Posterior cingulate gyrus (tissue), 11 donors: ENCODE measurements at regions not wholly inside any gene's neighbourhood (a gene's known extent, or its start where the extent isn't known, plus 50 kb on each side); places are given as distances from the start of the nearest gene placed in this dataset.

Experiments
- DNase-seq, 10 donors: peaks; one replicate each; pipeline versions ENCODE4 v3.0.0 to v3.0.0-alpha.2; 2020 to 2021; ENCODE audit warnings: mixed read lengths in 3 of 10
- intact Hi-C: fragments of 100-400 bp; cut with DNase I; formaldehyde crosslinking; loops from one replicate; pipeline ENCODE4 v1.15.1; 2023

- peak in 1 of 10 donors; percentile 36 for DNase-seq
- intact Hi-C loops: no loop called here
Measured at GRCh38 chr1:29641921-29642320, 405.6 kb downstream of the PTPRU start.

- no peak for DNase-seq
- intact Hi-C loops: no loop called here
Measured at GRCh38 chr1:29640428-29640785, 404.1 kb downstream of the PTPRU start.

GRCh38 chr1:29639741-29640427 is 403.6 kb downstream of the PTPRU start:
- intact Hi-C loops: no loop called here
- peak in 1 of 10 donors; percentile 45 for DNase-seq

- peak in 1 of 10 donors; percentile 31 for DNase-seq
- intact Hi-C loops: no loop called here
Measured at GRCh38 chr1:29639156-29639736, 402.9 kb downstream of the PTPRU start.

- no peak for DNase-seq
Measured at GRCh38 chr1:29638281-29638680, 402.0 kb downstream of the PTPRU start.

GRCh38 chr1:29636936-29637335 is 400.6 kb downstream of the PTPRU start:
- peak in 1 of 10 donors; percentile 63 for DNase-seq
- intact Hi-C loops: no loop called here

More at GRCh38 chr1:29638281-29638680, 402.0 kb downstream of the PTPRU start:
- intact Hi-C loops: no loop called here

- intact Hi-C loops: no loop called here
- DNase-seq: peak in 1 of 10 donors; percentile 81
Measured at GRCh38 chr1:29635501-29636263, 399.4 kb downstream of the PTPRU start.

GRCh38 chr1:29634746-29635335 is 398.5 kb downstream of the PTPRU start:
- intact Hi-C loops: no loop called here
- DNase-seq: no peak

- intact Hi-C loops: no loop called here
- no peak for DNase-seq
Measured at GRCh38 chr1:29634324-29634723, 398.0 kb downstream of the PTPRU start.

GRCh38 chr1:29633771-29634170 is 397.4 kb downstream of the PTPRU start:
- intact Hi-C loops: no loop called here
- DNase-seq: no peak

GRCh38 chr1:29632806-29633615 is 396.7 kb downstream of the PTPRU start:
- no peak for DNase-seq
- intact Hi-C loops: no loop called here

GRCh38 chr1:29631836-29632805 is 395.8 kb downstream of the PTPRU start:
- intact Hi-C loops: no loop called here
- DNase-seq: peak in 1 of 10 donors; percentile 40

GRCh38 chr1:29631361-29631760 is 395.0 kb downstream of the PTPRU start:
- intact Hi-C loops: no loop called here
- DNase-seq: no peak

- intact Hi-C loops: no loop called here
- DNase-seq: peak in 1 of 10 donors; percentile 86
Measured at GRCh38 chr1:29630756-29631155, 394.4 kb downstream of the PTPRU start.

GRCh38 chr1:29629814-29630516 is 393.6 kb downstream of the PTPRU start:
- peak in 1 of 10 donors; percentile 55 for DNase-seq
- intact Hi-C loops: no loop called here

GRCh38 chr1:29629401-29629800 is 393.1 kb downstream of the PTPRU start:
- DNase-seq: no peak
- intact Hi-C loops: no loop called here

- intact Hi-C loops: no loop called here
- DNase-seq: no peak
Measured at GRCh38 chr1:29628190-29628589, 391.9 kb downstream of the PTPRU start.

GRCh38 chr1:29626726-29627125 is 390.4 kb downstream of the PTPRU start:
- intact Hi-C loops: no loop called here
- DNase-seq: no peak

GRCh38 chr1:29626066-29626465 is 389.7 kb downstream of the PTPRU start:
- DNase-seq: peak in 1 of 10 donors; percentile 30
- intact Hi-C loops: no loop called here
